SK-N-SH (cell line): ENCODE measurements at regions not wholly inside any gene's neighbourhood (a gene's known extent, or its start where the extent isn't known, plus 50 kb on each side); places are given as distances from the start of the nearest gene placed in this dataset.

ENCODE experiments used
- CTCF ChIA-PET: fragments of 300-600, 350-600 bp; formaldehyde crosslinking; extraction: SDS; loops from one replicate; lab custom pipeline; 2021; lab: Yijun Ruan, JAX
- POLR2A ChIA-PET: fragments of 350-600 bp; sonication (Branson Sonifier 250); formaldehyde crosslinking; extraction: SDS; loops from one replicate; lab custom pipeline; 2020; ENCODE audit warnings: antibody characterized with exemption, inconsistent platforms; lab: Yijun Ruan, JAX
- DNase-seq: peaks from one replicate; pipeline ENCODE4 v3.0.0; 2012
- H2AFZ ChIP-seq: fragments of 200-600 bp; sonication (generic); 2 replicates; pipeline ENCODE4 v1.8.1; 2016; ENCODE audit warnings: antibody characterized with exemption, mild to moderate bottlenecking, low read depth
- H3F3A ChIP-seq: fragments of 200-600 bp; sonication (generic); replicated peaks from 2 replicates; pipeline ENCODE3; 2016; ENCODE audit warnings: antibody characterized with exemption, mild to moderate bottlenecking; ENCODE audit not compliant: insufficient read depth
- H3K27ac ChIP-seq, 2 experiments: fragments of 200-500 bp in 1 of 2; fragments of 200-600 bp in 1 of 2; sonication (Bioruptor generic) in 1 of 2; sonication (generic), shearing (Covaris generic) in 1 of 2; 2 replicates each; pipeline versions ENCODE4 v1.5.1 to v1.6.1; 2014 to 2016; ENCODE audit warnings: low read depth in 2 of 2, inconsistent platforms in 1 of 2, low read length in 1 of 2, mild to moderate bottlenecking in 1 of 2, mixed read lengths in 1 of 2
- H3K27me3 ChIP-seq: fragments of 200-600 bp; sonication (generic), shearing (Covaris generic); 2 replicates; pipeline ENCODE4 v1.6.1; 2016; ENCODE audit warnings: mixed run types; ENCODE audit not compliant: insufficient read depth
- H3K36me3 ChIP-seq, 2 experiments: fragments of 200-500 bp in 1 of 2; fragments of 200-600 bp in 1 of 2; sonication (Bioruptor generic) in 1 of 2; sonication (generic) in 1 of 2; replicated peaks in 1 of 2; 2 replicates each; pipeline versions ENCODE3 to v1.5.1; 2014 to 2016; ENCODE audit warnings: low read length in 1 of 2, mild to moderate bottlenecking in 1 of 2; ENCODE audit not compliant: insufficient read depth in 2 of 2, control insufficient read depth in 1 of 2
- H3K4me1 ChIP-seq, 2 experiments: fragments of 200-500 bp in 1 of 2; fragments of 200-600 bp in 1 of 2; sonication (Bioruptor generic) in 1 of 2; sonication (generic), shearing (Covaris generic) in 1 of 2; 2 replicates each; pipeline versions ENCODE4 v1.5.1 to v1.6.1; 2014 to 2016; ENCODE audit warnings: low read depth in 1 of 2, low read length in 1 of 2, mixed run types in 1 of 2; ENCODE audit not compliant: insufficient read depth in 2 of 2, control insufficient read depth in 1 of 2
- H3K4me2 ChIP-seq: fragments of 200-600 bp; sonication (generic), shearing (Covaris generic); 2 replicates; pipeline ENCODE4 v1.6.1; 2017; ENCODE audit warnings: mixed run types
- H3K4me3 ChIP-seq, 2 experiments: fragments of 200-500 bp in 1 of 2; fragments of 200-600 bp in 1 of 2; sonication (Bioruptor generic) in 1 of 2; sonication (generic), shearing (Covaris generic) in 1 of 2; 2 replicates each; pipeline versions ENCODE4 v1.5.1 to v1.8.1; 2014 to 2016; ENCODE audit warnings: low read depth in 2 of 2, inconsistent platforms in 1 of 2, low read length in 1 of 2, mild to moderate bottlenecking in 1 of 2, mixed read lengths in 1 of 2, moderate library complexity in 1 of 2
- H3K79me2 ChIP-seq: fragments of 200-600 bp; sonication (generic); 2 replicates; pipeline ENCODE4 v1.8.1; 2017; ENCODE audit warnings: mild to moderate bottlenecking; ENCODE audit not compliant: insufficient read depth
- H3K9ac ChIP-seq: fragments of 200-600 bp; sonication (generic); 2 replicates; pipeline ENCODE4 v1.6.1; 2017; ENCODE audit warnings: mixed run types
- H3K9me2 ChIP-seq: fragments of 200-600 bp; sonication (generic); 2 replicates; pipeline ENCODE4 v1.6.1; 2017; ENCODE audit warnings: mixed run types
- H3K9me3 ChIP-seq: fragments of 200-600 bp; sonication (generic); 2 replicates; pipeline ENCODE4 v1.6.1; 2017; ENCODE audit warnings: mixed run types, mild to moderate bottlenecking, moderate library complexity
- H4K20me1 ChIP-seq: fragments of 200-600 bp; sonication (generic); 2 replicates; pipeline ENCODE4 v1.6.1; 2017; ENCODE audit warnings: mild to moderate bottlenecking, mixed run types; ENCODE audit not compliant: insufficient read depth
- CHD2 ChIP-seq: fragments of 150-350 bp; IDR thresholded peaks from 2 replicates; pipeline ENCODE4 v1.6.1; 2018; ENCODE audit warnings: low read length; ENCODE audit not compliant: partially characterized antibody
- ELF1 ChIP-seq: IDR thresholded peaks from 2 replicates; pipeline ENCODE4 v1.4.0; 2012
- EZH2phosphoT487 ChIP-seq: fragments of 200-600 bp; sonication (generic); IDR thresholded peaks from 2 replicates; pipeline ENCODE4 v1.6.1; 2017; ENCODE audit warnings: low read depth, mixed run types, mild to moderate bottlenecking, antibody characterized with exemption, moderate library complexity, borderline replicate concordance
- FOSL2 ChIP-seq: IDR thresholded peaks from 2 replicates; pipeline ENCODE4 v1.4.0; 2012; ENCODE audit warnings: low read depth, mild to moderate bottlenecking, moderate library complexity, borderline replicate concordance
- FOXM1 ChIP-seq: IDR thresholded peaks from 2 replicates; pipeline ENCODE4 v1.4.0; 2012; ENCODE audit warnings: low read depth, mild to moderate bottlenecking
- GABPA ChIP-seq: IDR thresholded peaks from 2 replicates; pipeline ENCODE4 v1.4.0; 2012; ENCODE audit warnings: low read depth, mild to moderate bottlenecking
- IRF3 ChIP-seq: fragments of 150-350 bp; IDR thresholded peaks from 2 replicates; pipeline ENCODE4 v1.6.1; 2016; ENCODE audit warnings: mild to moderate bottlenecking, low read depth, low read length
- MAX ChIP-seq: IDR thresholded peaks from 2 replicates; pipeline ENCODE4 v1.4.0; 2012; ENCODE audit warnings: low read depth
- MEF2A ChIP-seq: IDR thresholded peaks from 2 replicates; pipeline ENCODE4 v1.4.0; 2012; ENCODE audit warnings: low read depth, borderline replicate concordance
- NFIC ChIP-seq: IDR thresholded peaks from 2 replicates; pipeline ENCODE4 v1.4.0; 2012; ENCODE audit warnings: borderline replicate concordance
- NRF1 ChIP-seq: IDR thresholded peaks from 2 replicates; pipeline ENCODE4 v1.6.1; 2012; ENCODE audit warnings: low read depth, mild to moderate bottlenecking, low read length
- PBX3 ChIP-seq: IDR thresholded peaks from 2 replicates; pipeline ENCODE4; 2012
- POLR2AphosphoS5 ChIP-seq: IDR thresholded peaks from 2 replicates; pipeline ENCODE4 v1.6.1; 2012; ENCODE audit warnings: low read depth, low read length
- RAD21 ChIP-seq: IDR thresholded peaks from 2 replicates; pipeline ENCODE4 v1.6.1; 2012; ENCODE audit warnings: mild to moderate bottlenecking, low read length
- RCOR1 ChIP-seq: fragments of 150-350 bp; IDR thresholded peaks from 2 replicates; pipeline ENCODE4 v1.6.1; 2017; ENCODE audit warnings: antibody characterized with exemption, low read length
- RFX5 ChIP-seq: IDR thresholded peaks from 2 replicates; pipeline ENCODE4 v1.6.1; 2012; ENCODE audit warnings: mild to moderate bottlenecking, improper control_type of control experiment, low read length
- SMC3 ChIP-seq: IDR thresholded peaks from 2 replicates; pipeline ENCODE4 v1.6.1; 2012; ENCODE audit warnings: low read depth, low read length, improper control_type of control experiment
- TCF12 ChIP-seq: IDR thresholded peaks from 2 replicates; pipeline ENCODE4 v1.4.0; 2012
- TEAD4 ChIP-seq: IDR thresholded peaks from 2 replicates; pipeline ENCODE4 v1.4.0; 2012; ENCODE audit warnings: mild to moderate bottlenecking, borderline replicate concordance; ENCODE audit not compliant: insufficient read depth
- USF1 ChIP-seq: IDR thresholded peaks from 2 replicates; pipeline ENCODE4 v1.4.0; 2012; ENCODE audit warnings: low read depth, borderline replicate concordance
- YY1 ChIP-seq: IDR thresholded peaks from 2 replicates; pipeline ENCODE4 v1.4.0; 2012; ENCODE audit warnings: low read depth, mild to moderate bottlenecking
- WGBS: methylation state at CpG from one replicate; pipeline ENCODE4 v1.1.6; 2017; ENCODE audit warnings: low lambda C conversion rate; 5-methylcytosine and 5-hydroxymethylcytosine counted together

- no peaks in the 10 kb centered on the region for H3K9me3 ChIP-seq
- no peaks in the 10 kb centered on the region for H3F3A ChIP-seq
- no peaks in the 10 kb centered on the region for H3K27me3 ChIP-seq
- no peak overlapping the region for H3K4me2 ChIP-seq
- DNase-seq: no peak
- H3K4me1 ChIP-seq: no peaks in the 10 kb centered on the region
- ChIA-PET CTCF (no interaction called here), POLR2A (no interaction called here)
- H4K20me1 ChIP-seq: no peaks in the 10 kb centered on the region
- no peak overlapping the region for H3K9ac ChIP-seq
- no peaks in the 10 kb centered on the region for H3K36me3 ChIP-seq
- H3K79me2 ChIP-seq: no peaks in the 10 kb centered on the region
- TF ChIP-seq FOSL2 (no peak), FOXM1 (no peak)
- no peak overlapping the region for H2AFZ ChIP-seq
- no peak overlapping the region for H3K4me3 ChIP-seq
- H3K27ac ChIP-seq: no peak overlapping the region
- 30% methylated on average over 3 of the region's 3 CpGs for WGBS
- H3K9me2 ChIP-seq: no peaks in the 10 kb centered on the region
Observed at GRCh38 chr17:68684949-68685357, 83.8 kb upstream of the FAM20A start.

GRCh38 chr17:68682903-68683302 is 81.7 kb upstream of the FAM20A start:
- H3K9me2 ChIP-seq: no peaks in the 10 kb centered on the region
- no peaks in the 10 kb centered on the region for H3K79me2 ChIP-seq
- no peak for TF ChIP-seq RAD21
- TF ChIP-seq TEAD4: no peak
- TF ChIP-seq TCF12: no peak
- TF ChIP-seq USF1: no peak
- no peak for TF ChIP-seq GABPA
- no peak for TF ChIP-seq EZH2phosphoT487
- no peak for TF ChIP-seq SMC3
- TF ChIP-seq MAX: no peak
- no peak for TF ChIP-seq NFIC
- TF ChIP-seq NRF1: no peak
- no peak for TF ChIP-seq YY1
- TF ChIP-seq POLR2AphosphoS5: no peak
- no peak for TF ChIP-seq CHD2
- no peak for TF ChIP-seq RCOR1
- no peak for TF ChIP-seq MEF2A
- TF ChIP-seq IRF3: no peak
- no peak for TF ChIP-seq RFX5
- TF ChIP-seq PBX3: no peak
- no peak for TF ChIP-seq ELF1
- no peaks in the 10 kb centered on the region for H3K36me3 ChIP-seq
- ChIA-PET CTCF (interaction anchor here (0.9 to 1.6 kb wide), 3 partner anchors 18 to 286 kb away, joined by 3 to 8 read pairs (median 3); no protein-coding TSS in a partner anchor), POLR2A (no interaction called here)
- H2AFZ ChIP-seq: no peak overlapping the region
- no peaks in the 10 kb centered on the region for H3K27me3 ChIP-seq
- H4K20me1 ChIP-seq: no peaks in the 10 kb centered on the region
- DNase-seq: no peak
- no peak overlapping the region for H3K9ac ChIP-seq
- WGBS: 20% methylated on average over 5 of the region's 5 CpGs
- no peak overlapping the region for H3K27ac ChIP-seq
- no peak overlapping the region for H3K4me3 ChIP-seq
- H3K4me1 ChIP-seq: no peaks in the 10 kb centered on the region
- no peaks in the 10 kb centered on the region for H3F3A ChIP-seq
- H3K4me2 ChIP-seq: no peak overlapping the region
- H3K9me3 ChIP-seq: no peaks in the 10 kb centered on the region
